ENCODE measurements at regions not wholly inside any gene's neighbourhood (a gene's known extent, or its start where the extent isn't known, plus 50 kb on each side); places are given as distances from the start of the nearest gene placed in this dataset.

- no peak for TF ChIP-seq POLR2AphosphoS5 (IDR thresholded peaks at IDR 0.05; ENCODE audit: low read depth, low read length)
- TF ChIP-seq, protein P1, sequence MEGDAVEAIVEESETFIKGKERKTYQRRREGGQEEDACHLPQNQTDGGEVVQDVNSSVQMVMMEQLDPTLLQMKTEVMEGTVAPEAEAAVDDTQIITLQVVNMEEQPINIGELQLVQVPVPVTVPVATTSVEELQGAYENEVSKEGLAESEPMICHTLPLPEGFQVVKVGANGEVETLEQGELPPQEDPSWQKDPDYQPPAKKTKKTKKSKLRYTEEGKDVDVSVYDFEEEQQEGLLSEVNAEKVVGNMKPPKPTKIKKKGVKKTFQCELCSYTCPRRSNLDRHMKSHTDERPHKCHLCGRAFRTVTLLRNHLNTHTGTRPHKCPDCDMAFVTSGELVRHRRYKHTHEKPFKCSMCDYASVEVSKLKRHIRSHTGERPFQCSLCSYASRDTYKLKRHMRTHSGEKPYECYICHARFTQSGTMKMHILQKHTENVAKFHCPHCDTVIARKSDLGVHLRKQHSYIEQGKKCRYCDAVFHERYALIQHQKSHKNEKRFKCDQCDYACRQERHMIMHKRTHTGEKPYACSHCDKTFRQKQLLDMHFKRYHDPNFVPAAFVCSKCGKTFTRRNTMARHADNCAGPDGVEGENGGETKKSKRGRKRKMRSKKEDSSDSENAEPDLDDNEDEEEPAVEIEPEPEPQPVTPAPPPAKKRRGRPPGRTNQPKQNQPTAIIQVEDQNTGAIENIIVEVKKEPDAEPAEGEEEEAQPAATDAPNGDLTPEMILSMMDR (IDR thresholded peaks at IDR 0.05), result no peak
- TF ChIP-seq REST (IDR thresholded peaks at IDR 0.05; ENCODE audit: insufficient read depth in 1 of 2, low read depth in 2 of 2, low read length in 1 of 2), result no peak
- no peak for TF ChIP-seq SIN3A (IDR thresholded peaks at IDR 0.05; ENCODE audit: borderline replicate concordance, insufficient read depth, low read depth, low read length)
These were observed 1372.9 kb downstream of the TECRL start for GRCh38 chr4:63036159-63036866.

Data from Panc1 (cell line).